Stomach (tissue), 8 donors: ENCODE measurements at regions not wholly inside any gene's neighbourhood (a gene's known extent, or its start where the extent isn't known, plus 50 kb on each side); places are given as distances from the start of the nearest gene placed in this dataset.

Experiments used
- DNase-seq, 2 donors: peaks; one replicate each; pipeline versions ENCODE4 v3.0.0 to v3.0.0-alpha.2; 2013 to 2019
- H3K27ac ChIP-seq, 5 donors: fragments of 200-600 bp in 4 of 5; sonication (generic) in 4 of 5; one replicate each; pipeline ENCODE4 v1.5.1; 2013 to 2019; ENCODE audit warnings: mild to moderate bottlenecking in 1 of 5, moderate library complexity in 1 of 5
- H3K27me3 ChIP-seq, 3 donors: fragments of 200-600 bp; sonication (generic); one replicate each; pipeline ENCODE4 v1.5.1; 2017 to 2019; ENCODE audit warnings: mixed run types in 1 of 3
- H3K36me3 ChIP-seq, 4 donors: fragments of 200-600 bp; sonication (generic); 1 replicate in 3 of 4; 2 replicates in 1 of 4; pipeline ENCODE4 v1.5.1; 2016 to 2019
- H3K4me1 ChIP-seq, 4 donors: fragments of 200-600 bp; sonication (generic); one replicate each; pipeline ENCODE4 v1.5.1; 2016 to 2019
- H3K4me3 ChIP-seq, 4 donors: fragments of 200-600 bp; sonication (generic) in 3 of 4; one replicate each; pipeline ENCODE4 v1.5.1; 2016 to 2019; ENCODE audit warnings: mild to moderate bottlenecking in 1 of 4
- H3K9me3 ChIP-seq, 4 donors: fragments of 200-600 bp; sonication (generic); one replicate each; pipeline ENCODE4 v1.5.1; 2016 to 2019
- CTCF ChIP-seq, 7 experiments: fragments of 450-650 bp in 4 of 7; fragments of 200-600 bp in 3 of 7; sonication (generic) in 3 of 7; IDR thresholded peaks; one replicate each; pipeline ENCODE4 v1.5.1; 2016 to 2019; ENCODE audit warnings: antibody characterized with exemption in 7 of 7, control low read depth in 2 of 7, mild to moderate bottlenecking in 1 of 7
- EP300 ChIP-seq: sonication (generic); formaldehyde crosslinking; IDR thresholded peaks from one replicate; pipeline ENCODE4 v1.6.1; 2017; ENCODE audit warnings: antibody characterized with exemption
- POLR2A ChIP-seq, 4 donors: fragments of 450-650 bp; IDR thresholded peaks; one replicate each; pipeline ENCODE4 v1.6.1; 2016; ENCODE audit warnings: antibody characterized with exemption in 4 of 4, control low read depth in 2 of 4, mild to moderate bottlenecking in 1 of 4, moderate library complexity in 1 of 4
- POLR2AphosphoS5 ChIP-seq, 3 donors: sonication (generic); formaldehyde crosslinking; IDR thresholded peaks; one replicate each; pipeline ENCODE4 v1.6.1; 2016; ENCODE audit warnings: antibody characterized with exemption in 3 of 3
- WGBS, 5 donors: extraction: QIAGEN DNeasy Blood & Tissue Kit in 3 of 5; methylation state at CpG; one replicate each; pipeline versions ENCODE4 v1.1.5 to v1.1.7; 2013 to 2018; 5-methylcytosine and 5-hydroxymethylcytosine counted together
- intact Hi-C: fragments of 100-400 bp; cut with DNase I; formaldehyde crosslinking; loops from one replicate; pipeline ENCODE4 v1.15.1; 2023; ENCODE audit warnings: low total_unique reads
- donor health status: healthy with polysubstance abuse.
- donor health status: Bipolar disorder and iron deficiency.
- donor health status: healthy.

DNA sequence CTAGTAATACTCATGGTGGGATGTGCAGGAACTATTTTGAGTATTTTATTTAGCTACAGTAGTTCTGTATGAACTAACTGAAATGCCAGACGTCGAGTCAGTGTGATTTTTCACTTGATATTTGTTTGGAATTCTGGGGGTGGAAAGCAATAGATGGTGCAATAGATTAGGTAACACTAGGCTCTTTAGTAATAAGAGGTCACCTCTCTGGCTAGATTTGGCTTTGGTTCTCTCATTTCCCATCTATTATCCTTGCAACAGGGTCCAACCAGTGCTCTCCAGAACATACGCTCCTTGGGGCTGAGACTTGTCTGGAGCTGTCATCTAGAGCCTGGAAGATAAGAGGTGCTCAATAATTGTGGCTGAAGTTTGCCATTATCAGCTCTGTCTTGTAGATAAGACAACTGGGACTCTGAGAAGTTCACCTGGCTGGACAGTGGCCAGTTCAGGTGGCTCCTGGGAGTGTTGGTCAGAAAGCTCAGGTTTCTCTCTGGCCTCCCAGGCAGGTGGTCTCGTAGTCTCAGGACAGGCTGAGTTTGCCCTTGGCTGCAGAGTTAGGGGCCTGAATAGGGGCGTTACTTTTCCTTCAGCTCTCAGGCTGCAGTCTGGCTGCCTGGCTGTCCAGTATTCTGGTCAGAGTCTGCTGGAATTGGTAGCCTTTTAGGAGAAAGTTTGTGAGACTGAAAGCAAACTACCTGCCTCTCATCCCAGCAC is 277.5 kb upstream of the RGMA start:
- DNase-seq: no peak
- no peak for TF ChIP-seq EP300
- no peak for TF ChIP-seq POLR2A (IDR thresholded peaks at IDR 0.05)
- no peak for TF ChIP-seq POLR2AphosphoS5 (IDR thresholded peaks at IDR 0.05)
- no peak for TF ChIP-seq CTCF (IDR thresholded peaks at IDR 0.05)
- no peak overlapping the region for H3K4me3 ChIP-seq
- no peak overlapping the region for H3K27ac ChIP-seq
- WGBS, 5 donors: 35 to 64% (median 50%) methylated on average over 5 of the region's 5 CpGs
- H3K27me3 ChIP-seq: no peaks in the 10 kb centered on the region
- no peaks in the 10 kb centered on the region for H3K36me3 ChIP-seq
- intact Hi-C loops: no loop called here
- no peaks in the 10 kb centered on the region for H3K4me1 ChIP-seq
- no peaks in the 10 kb centered on the region for H3K9me3 ChIP-seq

DNA sequence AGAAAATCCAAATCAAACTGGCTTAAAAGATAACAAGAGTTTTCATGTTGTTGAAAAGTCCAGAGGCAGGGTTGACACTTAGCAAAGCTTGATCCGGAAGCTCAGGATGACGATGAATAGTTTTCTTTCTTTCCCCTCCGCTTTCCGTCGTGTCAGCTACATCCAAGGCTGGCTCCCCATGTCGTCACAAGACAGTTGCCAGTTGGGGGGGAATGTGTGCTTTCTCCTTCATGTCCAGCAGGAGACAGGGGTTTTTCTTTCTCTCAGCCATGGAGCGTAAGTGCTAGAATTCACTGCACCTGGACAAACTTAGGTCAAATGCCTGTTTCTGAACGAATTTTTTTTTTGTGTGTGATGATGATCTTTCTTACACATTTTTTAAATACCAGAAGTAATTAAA is 273.8 kb upstream of the RGMA start:
- Histone ChIP-seq H3K27ac (no peak overlapping the region), H3K27me3 (no peaks in the 10 kb centered on the region), H3K36me3 (no peaks in the 10 kb centered on the region), H3K9me3 (no peaks in the 10 kb centered on the region), H3K4me3 (no peak overlapping the region), H3K4me1 (peaks cover 0 to 12% (median 2%) of the 10 kb centered on the region in 4 donors)
- intact Hi-C loops: no loop called here
- no peak for TF ChIP-seq EP300
- no peak for TF ChIP-seq POLR2AphosphoS5 (IDR thresholded peaks at IDR 0.05)
- TF ChIP-seq POLR2A (IDR thresholded peaks at IDR 0.05): no peak
- TF ChIP-seq CTCF (IDR thresholded peaks at IDR 0.05): no peak
- peak in 1 of 2 donors; percentile 51 for DNase-seq
- WGBS, 5 donors: 29 to 48% (median 35%) methylated on average over 8 of the region's 8 CpGs

DNA sequence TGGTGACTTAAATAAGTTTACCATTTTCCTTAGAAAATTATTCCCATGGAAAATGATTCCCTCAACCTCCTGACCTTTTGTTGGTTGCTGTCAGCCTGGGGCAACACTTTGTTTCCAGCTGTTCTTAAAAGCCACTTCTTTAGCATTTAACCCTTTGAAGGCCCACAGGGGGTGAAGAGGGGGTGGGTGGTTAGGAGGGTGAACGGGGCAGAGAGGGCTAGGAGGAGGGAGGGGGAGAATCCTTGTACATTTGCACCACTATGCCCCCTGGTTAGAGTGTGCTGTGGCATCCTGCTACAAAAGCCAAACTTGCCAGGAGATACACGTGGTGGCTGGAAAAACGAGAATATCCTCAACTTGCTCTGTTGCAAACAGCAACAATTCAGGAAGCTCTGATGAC is 273.2 kb upstream of the RGMA start:
- TF ChIP-seq EP300: no peak
- no peak for TF ChIP-seq POLR2A (IDR thresholded peaks at IDR 0.05)
- no peak for TF ChIP-seq POLR2AphosphoS5 (IDR thresholded peaks at IDR 0.05)
- TF ChIP-seq CTCF (IDR thresholded peaks at IDR 0.05): no peak
- 19 to 40% (median 34%) methylated on average over 3 of the region's 3 CpGs for WGBS, 5 donors
- Histone ChIP-seq H3K4me3 (no peak overlapping the region), H3K9me3 (no peaks in the 10 kb centered on the region), H3K27ac (no peak overlapping the region), H3K4me1 (peaks cover 0 to 12% (median 2%) of the 10 kb centered on the region in 4 donors), H3K27me3 (no peaks in the 10 kb centered on the region), H3K36me3 (no peaks in the 10 kb centered on the region)
- intact Hi-C loops: no loop called here
- DNase-seq: no peak

GRCh38 chr15:93361703-93362102 is 272.7 kb upstream of the RGMA start:
- H3K4me1 ChIP-seq: peaks cover 0 to 12% (median 2%) of the 10 kb centered on the region in 4 donors
- H3K4me3 ChIP-seq: no peak overlapping the region
- TF ChIP-seq POLR2A (IDR thresholded peaks at IDR 0.05) (no peak), EP300 (no peak), POLR2AphosphoS5 (IDR thresholded peaks at IDR 0.05) (no peak), CTCF (IDR thresholded peaks at IDR 0.05) (no peak)
- H3K36me3 ChIP-seq: no peaks in the 10 kb centered on the region
- DNase-seq: no peak
- WGBS, 5 donors: 68 to 83% (median 75%) methylated on average over 5 of the region's 5 CpGs
- intact Hi-C loops: no loop called here
- no peak overlapping the region for H3K27ac ChIP-seq
- H3K9me3 ChIP-seq: no peaks in the 10 kb centered on the region
- no peaks in the 10 kb centered on the region for H3K27me3 ChIP-seq
